NCI-H226 (cell line): ENCODE measurements at regions not wholly inside any gene's neighbourhood (a gene's known extent, or its start where the extent isn't known, plus 50 kb on each side); places are given as distances from the start of the nearest gene placed in this dataset.
A peak's percentile ranks its signal among the peaks of the same experiment; 100 is the strongest.
"Not testable (repeated sequence)": the region's sequence is repeated elsewhere in the genome, so short reads cannot be mapped to it uniquely, and the experiment has no call there.

ENCODE experiments used
- DNase-seq: peaks from one replicate; pipeline ENCODE4 v3.0.0-alpha.2; 2015

DNA sequence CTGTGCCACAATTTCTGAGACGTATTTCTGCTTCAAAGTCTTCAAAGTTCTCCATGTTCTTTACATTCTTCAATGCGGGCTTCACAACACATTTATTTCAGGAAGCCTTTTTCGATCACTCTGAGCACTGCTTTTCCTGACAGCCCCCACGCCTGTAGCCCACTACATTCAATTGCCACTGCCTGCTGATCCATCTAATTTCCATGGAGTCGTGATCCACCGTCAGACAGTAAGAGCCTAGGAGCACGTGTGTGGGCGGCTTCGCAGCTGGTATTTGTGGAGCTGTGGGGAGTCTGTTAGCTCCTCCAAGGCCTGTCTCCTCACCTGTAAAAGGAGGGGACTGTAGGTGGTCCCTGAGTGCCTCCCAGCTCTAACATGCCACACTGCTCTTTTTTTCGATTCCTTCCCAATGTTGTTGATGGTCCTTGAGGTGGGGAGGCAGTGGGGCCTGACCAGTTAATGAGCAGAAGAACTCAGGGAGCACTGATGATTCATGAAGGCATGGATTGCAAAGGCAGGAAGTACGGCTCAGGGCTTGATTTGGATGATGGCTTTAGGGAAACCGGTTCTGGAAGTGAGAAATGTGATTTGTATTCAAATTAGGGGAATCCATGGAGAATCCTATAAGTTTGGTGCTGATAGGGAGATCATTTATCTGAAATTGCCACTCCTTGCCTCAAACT is 401.1 kb upstream of the PODXL start:
- no peak for DNase-seq

DNA sequence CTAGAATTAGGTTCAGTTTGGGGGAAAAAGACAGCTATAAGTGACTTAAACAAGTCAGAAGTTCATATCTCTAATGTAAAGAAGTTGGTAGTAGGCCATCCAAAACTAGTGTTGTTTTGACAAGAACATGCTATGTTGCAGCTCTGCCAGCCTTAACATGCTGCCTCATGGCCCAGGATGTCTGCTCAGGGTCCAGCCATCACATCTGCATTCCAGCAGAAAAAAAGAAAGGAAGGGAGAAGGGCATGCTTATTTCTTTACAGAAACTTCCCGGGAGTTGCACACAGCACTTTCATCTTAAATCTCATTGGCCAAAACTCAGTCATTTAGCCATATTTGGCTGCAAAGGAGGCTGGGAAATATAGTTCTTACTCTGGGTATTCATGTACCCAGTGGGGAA is 400.4 kb upstream of the PODXL start:
- DNase-seq = no peak

DNA sequence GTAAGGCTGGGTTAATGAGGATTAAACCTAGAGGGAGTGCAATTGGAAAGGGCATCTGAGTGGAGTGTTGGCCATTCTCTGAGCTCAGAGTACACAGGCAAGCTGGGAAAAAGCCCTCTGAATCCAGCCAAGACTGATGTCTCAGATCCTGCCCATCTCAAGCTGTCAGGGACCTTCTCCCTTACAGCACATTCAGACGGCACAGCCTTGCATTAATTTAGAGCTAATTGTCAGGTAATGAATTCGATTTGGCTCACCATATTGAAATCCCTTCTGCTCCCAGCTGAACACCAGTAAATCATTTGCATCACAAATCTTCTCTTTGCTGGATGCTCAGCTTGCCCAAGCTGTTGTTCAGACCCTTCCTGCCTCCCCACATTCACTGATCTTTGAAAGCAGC is 399.3 kb upstream of the PODXL start:
- DNase-seq = no peak

DNA sequence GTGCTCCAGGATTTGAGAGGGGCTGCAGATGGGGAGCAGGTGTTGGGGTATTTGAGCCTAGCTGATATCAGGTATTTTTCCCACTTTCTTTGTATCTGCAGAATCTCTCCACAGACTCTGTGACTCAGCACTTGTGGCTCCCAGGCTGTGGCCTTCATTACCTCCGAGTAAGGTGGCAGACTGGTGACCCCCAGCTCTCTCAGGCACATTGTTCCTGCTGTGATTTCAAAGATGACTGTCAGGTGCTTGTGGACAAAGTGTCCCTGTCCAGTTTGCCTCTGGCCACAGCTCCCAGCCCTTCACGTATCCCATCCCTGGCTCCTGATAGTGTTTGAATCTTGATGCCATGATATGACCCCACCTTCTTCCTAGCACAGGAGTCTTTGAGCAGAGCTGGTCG is 396.8 kb upstream of the PODXL start:
- DNase-seq = no peak

DNA sequence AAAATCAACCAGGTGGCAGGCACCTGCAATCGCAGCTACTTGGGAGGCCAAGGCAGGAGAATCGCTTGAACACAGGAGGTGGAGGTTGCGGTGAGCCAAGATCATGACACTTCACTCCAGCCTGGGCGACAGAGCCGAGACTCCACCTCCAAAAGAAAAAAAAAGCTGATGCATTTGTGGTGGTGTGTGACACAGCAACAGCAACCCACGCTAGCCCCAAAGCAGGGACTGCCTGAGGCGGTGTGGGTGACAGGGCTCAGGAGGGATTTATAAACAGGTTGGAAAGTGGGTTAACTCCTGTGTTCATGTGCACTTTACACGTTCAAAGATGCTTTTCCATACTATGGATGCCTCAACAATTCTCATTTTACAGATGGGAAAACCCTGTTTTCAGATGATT is 395.9 kb upstream of the PODXL start:
- no peak for DNase-seq

DNA sequence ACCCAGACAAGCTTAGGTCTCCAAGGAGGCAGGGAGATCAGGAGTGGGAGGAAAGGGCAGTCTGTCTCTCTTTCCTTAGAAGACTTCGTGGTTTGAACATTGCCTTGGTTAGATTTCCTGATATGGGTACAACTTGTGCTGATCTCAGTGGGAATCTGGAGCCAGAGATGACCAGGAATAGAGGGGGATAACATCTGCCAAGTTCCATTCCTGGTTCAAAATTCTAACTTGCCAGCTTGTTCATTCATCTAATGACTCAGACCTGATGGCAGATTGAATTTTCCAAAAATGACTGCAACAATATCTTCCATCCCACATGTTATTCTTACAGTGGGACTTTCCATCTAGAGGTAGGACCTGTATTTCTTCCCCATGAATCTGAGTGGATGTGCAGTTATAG is 394.3 kb upstream of the PODXL start:
- DNase-seq = no peak

DNA sequence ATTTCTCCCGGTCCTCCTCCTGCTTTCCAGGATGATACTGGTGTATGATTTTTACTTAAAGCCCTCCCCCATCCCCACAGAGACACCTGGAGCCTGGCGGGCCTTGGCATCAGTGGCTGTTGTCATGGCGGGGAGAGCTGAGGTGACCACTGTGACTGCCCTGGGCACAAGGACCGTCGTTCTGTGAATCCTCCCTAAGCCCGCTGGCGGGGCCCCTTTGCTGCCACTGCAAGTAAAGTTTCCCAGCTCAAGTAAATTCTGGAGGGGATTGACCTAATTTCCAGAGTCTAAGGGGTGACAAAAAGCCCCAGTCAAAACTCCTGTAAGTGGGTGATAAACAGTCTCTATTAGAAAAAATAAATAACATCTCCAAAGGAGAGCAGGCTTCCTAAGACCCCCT is 393.2 kb upstream of the PODXL start:
- no peak for DNase-seq

DNA sequence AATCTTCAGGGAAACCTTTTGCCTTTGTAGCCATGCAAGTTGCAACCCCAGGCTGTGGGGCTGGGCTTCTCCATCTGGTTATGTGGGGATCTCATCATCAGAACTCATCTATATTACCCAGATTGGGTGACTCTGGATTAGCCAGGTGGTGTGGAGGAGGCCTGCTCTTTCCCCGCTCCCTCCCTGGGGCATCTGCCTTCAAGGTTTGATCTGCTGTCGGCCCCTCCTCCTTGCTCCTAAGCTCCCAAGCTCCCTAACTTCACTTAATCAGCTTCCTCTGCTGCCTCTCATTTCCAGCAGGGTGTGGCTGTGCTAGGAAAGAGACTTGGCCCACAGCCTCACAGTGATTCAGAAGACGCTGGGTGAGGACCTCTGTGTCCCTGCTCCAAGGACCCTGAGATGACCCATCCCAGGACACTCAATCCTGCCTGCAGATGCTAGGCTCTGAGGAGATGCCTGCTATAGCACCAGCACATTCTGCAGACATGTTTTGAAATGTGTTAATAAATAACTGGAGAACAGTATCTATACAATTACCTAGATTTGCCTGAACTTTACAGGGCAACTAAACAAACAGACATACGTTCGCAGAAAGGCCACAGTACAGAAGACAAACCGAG is 392.1 kb upstream of the PODXL start:
- DNase-seq = no peak

DNA sequence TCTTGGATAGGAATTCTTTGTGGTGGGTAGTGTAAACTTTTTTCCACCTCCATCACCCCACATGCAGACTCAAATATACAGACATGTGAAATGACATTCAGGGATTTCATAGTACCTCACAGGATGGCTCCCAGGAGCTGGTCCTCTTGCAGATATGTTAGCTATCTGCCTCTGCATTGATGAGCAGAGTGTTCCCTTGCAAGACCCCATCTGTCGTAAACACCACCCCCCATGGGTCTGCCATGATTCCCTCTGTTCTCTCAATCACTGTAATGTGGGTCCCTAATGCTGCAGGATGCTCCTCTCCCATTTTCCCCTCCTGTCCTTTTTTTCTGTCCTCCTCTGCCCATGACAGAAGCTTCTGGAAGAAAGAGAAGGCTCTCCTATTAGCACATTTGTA is 391.2 kb upstream of the PODXL start:
- DNase-seq = no peak

DNA sequence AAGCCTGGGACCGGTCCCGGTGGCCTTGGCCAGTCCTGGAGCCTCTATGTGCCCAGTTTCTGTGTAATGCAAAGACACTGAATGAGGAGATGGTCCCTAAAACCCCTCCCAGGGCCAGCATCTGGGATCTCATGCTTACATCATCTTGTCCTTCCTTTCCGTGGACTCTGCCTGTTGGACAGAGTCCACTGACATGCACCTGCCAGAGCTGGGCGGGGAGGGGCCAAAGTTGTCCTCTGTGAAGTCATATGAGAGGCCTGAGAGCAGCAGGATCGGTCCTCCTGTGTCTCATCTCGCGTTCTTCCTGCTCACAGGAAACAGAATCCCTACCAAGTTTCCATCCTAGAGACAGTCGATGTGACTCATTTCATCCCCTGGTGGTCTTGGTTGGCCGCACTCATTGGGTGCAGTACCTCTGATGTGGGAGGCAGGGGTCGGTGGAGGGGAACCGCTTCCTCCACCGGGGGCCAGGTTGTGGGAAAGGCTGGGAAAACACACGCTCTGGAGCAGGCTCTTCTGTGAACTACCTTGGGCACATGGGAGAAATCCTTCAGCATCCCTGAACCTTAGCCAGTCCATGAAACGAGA is 389.6 kb upstream of the PODXL start:
- DNase-seq = no peak

DNA sequence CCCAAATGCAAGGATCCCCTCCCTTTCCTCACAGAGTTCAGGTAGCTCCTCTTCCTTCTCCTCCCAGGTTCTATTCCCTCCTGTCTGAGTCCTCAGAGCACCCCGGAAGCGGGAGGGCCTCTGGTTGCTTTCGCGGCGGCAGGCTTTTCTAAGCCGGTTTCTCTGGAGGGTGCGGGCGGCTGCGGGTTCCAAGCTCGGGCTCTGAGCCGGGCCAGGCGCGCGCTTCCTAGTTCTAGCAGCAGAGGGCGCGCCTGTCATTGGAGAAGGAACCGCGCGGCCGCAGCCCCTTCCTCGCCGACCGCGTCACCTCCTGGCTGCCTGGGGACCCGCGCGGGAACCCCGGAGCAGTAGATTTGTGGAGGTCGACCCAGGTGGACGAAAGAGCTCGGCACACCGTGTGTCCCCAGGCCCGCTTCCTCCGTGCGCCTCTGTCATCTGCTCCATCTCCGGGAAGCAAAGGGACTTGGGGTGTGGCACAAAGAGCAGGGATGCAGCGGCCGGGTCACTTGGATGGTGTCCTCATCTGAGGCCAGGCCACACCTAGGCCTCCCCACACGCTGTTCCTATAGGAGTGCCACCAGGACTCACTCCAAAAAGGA is 389.0 kb upstream of the PODXL start:
- DNase-seq = peak; percentile 39

DNA sequence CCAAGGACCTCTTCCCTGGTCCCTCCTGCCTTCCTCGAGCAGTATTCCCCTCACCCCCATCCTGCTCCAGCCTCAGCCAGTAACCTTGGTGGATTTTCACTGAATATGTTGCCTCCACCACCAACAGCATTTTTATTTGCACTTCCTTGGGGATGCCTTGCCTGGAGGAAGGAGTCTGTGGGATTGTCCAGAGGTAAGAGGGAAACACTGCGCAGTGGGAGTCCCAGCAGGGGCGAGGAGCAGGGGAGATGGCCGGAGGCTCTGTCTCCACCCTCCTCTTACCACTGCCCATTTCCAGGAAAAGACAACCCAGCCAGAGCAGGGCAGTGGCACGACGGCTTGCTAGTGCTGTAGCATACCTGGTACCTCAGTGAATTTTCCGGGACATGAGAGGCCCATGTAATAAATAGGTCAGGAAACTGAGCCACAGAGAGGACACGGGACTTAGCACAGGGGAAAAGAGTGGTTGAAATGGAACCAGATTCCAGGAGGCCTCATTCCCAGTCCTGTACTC is 388.2 kb upstream of the PODXL start:
- DNase-seq = no peak

DNA sequence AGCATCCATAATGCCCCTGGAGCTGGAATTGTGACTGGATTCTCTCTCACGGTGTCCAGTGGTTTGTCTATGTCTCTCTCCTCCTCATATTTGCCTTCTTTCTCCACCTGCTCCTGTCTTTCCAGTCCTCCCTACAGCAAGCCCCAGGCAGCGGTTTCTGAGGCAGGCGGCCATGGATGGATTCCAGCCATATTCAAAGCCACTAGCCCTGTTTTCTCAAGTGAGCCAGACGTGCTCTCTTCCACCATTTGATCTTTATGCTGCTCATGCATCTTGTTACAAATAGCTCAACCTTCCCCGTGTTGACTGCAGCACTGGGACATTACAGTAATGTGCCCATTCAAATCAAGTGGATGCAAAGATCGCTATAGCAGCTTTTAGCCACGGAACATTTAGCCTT is 387.2 kb upstream of the PODXL start:
- DNase-seq = no peak

DNA sequence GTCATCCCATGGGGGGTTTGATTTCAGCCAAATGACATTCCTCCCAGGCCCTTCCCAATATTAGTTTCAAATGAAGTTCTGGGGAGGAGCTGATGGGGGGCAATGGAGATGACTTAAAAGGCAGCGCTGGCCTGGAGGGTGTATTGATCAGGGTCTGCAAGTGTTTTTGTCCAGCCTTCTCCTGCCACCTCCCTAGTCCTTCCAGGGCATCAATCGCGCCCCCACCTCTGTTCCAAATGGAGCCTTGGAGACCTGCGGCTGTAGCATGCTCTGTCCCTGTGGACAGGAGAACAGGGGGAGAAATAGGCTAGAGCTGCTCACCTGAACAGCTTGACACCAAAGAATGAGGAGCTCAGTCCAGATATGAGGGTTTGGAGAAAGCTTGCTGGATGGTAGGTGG is 386.8 kb upstream of the PODXL start:
- no peak for DNase-seq

DNA sequence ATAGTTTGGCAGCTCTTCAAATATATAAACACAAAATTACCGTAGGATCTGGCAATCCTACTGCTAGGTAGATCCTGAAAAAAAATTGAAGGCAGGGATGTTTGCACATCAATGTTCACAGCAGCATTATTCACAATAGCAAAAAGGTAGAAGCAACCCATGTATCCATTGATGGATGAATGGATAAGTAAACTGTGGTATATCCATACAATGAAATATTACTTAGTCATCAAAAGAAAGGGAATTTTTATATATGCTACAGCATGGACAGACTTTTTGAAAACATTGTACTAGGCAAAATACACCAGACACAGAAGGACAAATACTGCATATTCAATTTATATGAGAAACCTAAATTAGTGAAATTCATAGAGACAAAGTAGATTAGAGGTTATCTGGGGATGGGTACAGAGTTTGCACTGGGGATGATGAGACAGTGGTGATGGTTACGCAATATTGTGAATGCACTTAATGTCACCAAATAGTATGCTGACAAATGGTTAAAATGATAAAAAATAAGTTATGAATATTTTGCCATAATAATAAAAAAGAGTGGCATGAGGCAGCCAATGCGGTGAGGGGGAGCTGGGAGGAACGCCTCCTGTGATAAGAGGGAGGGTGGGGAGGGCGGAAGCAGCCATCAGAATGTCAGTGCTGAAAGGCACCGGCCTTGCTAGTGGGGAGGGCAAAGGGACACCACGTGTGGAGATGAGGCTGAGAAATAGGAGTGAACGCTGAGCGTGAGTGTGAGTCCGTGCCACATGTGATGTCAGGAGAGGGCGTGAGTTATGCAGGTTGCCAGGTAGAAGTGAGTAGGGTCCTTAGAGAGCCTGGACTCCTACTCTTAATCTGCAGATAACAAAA is 386.1 kb upstream of the PODXL start:
- DNase-seq = no peak

DNA sequence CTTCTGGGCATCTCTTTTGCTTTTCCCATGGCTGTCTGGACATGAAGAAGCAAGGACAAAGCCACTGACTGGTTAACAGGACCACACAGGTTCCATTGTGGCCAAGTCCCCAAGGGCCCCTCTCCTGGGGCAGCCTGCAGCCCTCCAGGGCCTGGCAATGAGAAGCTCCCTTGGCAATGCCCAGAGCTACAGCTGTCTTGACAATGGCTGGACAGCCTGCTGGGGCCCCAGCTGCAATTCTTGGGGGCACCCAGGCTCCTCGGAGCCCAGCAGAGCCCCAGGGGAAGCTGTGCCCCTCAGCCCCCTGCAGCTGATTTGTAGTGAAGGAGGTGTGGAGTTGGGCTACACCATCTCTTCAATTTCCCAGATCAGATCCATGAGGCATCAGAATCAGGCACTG is 384.9 kb upstream of the PODXL start:
- no peak for DNase-seq

DNA sequence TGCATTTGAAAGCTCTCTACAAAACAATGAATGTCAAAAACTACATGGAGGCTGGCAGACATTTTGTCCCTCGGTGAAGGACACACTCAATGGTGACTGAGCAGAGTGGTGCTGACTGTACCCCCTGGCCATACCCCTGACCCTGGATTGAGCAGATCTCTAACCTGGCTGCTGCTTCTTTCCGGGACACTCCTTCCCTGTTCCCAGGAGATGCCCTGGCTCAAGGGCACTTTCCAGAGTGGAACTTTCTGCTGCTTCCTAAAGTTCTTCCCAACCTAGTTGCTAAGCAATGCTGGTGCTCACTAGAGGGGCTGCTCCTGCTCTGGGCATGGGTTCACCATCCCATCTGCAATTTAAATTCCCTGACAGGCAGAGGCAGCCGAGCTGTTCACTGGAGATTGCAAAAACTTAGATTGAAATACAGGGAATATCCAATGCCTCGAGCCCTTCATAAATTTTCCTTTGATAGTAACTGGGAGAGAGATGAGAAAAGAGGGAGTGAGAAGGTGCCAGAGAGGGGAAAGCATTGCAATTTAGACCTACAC is 384.3 kb upstream of the PODXL start:
- no peak for DNase-seq

DNA sequence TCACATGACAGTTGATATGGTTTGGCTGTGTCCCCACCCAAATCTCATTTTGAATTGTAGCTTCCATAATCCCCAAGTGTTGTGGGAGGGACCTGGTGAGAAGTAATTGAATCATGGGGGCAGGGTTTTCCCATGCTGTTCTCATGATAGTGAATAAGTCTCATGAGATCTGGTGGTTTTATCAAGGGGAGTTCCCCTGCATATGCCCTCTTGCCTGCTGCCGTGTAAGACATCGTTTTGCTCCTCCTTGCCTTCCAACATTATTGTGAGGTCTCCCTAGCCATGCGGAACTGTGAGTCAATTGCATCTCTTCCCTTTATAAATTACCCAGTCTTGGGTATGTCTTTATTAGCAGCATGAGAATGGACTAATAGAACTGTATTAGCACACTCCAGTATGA is 382.4 kb upstream of the PODXL start:
- not testable (repeated sequence) for DNase-seq

DNA sequence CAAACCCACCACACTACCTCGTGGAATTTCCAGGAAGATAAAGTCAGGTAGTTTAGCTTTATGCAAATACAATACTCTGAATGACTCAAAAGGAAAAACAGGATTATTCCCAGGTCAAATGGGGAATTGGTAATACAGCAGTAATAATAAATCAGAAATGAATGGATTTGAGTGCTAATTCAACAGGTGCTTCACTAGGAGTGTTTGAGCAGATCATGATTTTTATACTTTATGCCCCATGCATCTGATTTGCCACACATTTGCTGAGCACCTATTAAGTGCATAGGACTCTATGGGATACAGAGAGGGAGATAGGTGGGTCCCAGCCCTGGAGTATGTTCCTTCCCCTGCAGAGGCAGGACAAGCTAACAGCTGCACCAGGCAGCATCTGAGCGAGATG is 381.4 kb upstream of the PODXL start:
- no peak for DNase-seq

DNA sequence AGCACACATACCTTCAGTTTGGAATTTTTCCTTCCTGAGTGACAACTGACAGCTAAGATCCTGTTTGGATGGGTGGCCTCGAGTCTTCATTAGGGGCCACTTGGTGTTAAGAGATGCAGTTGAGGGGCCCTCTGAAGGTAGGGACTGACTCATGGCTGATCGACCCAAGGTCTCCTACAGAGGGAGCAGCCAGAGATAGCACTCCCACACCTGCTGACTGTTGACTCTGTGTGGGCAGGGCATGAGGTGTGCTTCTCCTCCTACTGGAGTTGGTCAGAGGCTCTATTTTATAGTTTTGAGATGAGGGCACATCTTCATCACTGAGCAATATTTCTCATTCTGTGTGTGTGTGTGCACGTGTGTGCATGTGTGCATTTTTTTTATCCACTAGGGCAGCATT is 378.8 kb upstream of the PODXL start:
- no peak for DNase-seq

DNA sequence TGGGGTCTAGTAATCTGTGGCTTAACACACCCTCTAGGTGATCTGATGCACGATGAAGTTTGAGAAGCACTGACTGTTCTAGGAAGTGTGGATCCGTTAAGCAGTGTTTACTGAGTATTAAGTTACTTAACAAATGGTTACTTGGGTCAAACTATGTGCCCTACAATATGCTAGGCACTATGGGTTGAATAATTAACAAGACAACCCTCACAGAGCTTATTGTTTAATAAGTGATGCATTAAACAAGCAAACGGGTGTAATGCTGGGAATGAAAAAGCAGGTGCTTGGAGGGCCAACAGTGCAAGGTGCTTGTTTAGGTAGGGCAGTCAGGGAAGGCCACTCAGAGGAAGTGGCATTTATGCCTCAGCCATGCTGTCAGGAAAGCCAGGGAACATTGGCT is 378.0 kb upstream of the PODXL start:
- no peak for DNase-seq

DNA sequence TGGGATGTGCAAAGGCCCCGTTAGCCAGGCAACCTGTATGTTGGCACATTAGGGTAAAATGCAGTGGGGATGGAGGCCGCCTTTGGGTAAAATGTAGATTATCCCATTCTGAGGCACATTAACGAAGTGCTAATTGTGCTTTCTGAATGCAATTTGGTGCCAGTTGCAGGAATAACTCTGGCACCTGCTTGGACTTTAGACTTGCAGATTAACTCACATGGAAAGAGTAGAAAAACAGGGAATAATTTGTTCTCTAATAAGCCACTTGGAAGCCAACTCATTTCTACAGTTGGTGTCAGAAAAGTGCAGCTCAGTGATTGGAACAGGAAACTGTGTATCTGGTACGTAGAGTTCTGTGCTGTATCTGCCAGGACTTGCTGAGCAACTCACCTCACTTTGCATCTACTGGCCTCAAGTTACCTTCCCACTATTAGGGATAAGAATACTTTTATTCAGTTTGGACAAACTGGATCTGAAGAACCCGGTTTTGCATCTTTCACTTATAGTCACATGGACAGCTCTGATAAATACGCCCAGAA is 377.4 kb upstream of the PODXL start:
- DNase-seq = no peak

DNA sequence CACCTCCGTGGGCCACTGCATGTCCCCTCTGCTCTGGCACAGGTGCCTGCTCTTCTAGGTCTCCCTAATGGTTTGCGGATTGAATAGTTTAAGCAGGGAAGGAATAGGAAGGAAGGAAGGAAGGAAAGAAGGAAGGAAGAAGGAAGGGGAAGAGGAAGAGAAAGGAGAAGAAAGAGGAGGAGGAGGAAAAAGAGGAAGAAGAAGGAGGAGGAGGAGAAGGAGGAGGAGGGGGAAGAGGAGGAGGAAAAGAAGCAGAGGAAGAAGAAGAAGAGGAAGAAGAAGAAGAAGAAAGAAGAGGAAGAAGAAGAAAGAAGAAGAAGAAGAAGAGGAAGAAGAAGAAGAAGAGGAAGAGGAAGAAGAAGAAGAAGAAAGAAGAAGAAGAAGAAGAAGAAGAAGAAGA is 376.8 kb upstream of the PODXL start:
- DNase-seq = not testable (repeated sequence)
